BE2C (cell line): ENCODE measurements at regions not wholly inside any gene's neighbourhood (a gene's known extent, or its start where the extent isn't known, plus 50 kb on each side); places are given as distances from the start of the nearest gene placed in this dataset.

Source experiments
- DNase-seq: peaks from one replicate; pipeline ENCODE4 v3.0.0-alpha.2; 2020
- H3K27me3 ChIP-seq: fragments of 250-450 bp; sonication (Bioruptor Pico); 2 replicates; pipeline ENCODE4 v1.5.1; 2020; ENCODE audit warnings: mild to moderate bottlenecking
- H3K36me3 ChIP-seq: fragments of 250-450 bp; sonication (Bioruptor Pico); 2 replicates; pipeline ENCODE4 v1.5.1; 2020; ENCODE audit warnings: mild to moderate bottlenecking
- H3K4me1 ChIP-seq: fragments of 250-450 bp; sonication (Bioruptor Pico); 2 replicates; pipeline ENCODE4 v1.5.1; 2020
- H3K4me3 ChIP-seq: 2 replicates; pipeline ENCODE4 v1.5.1; 2011; ENCODE audit warnings: low read depth, low read length
- H3K9me3 ChIP-seq: fragments of 250-450 bp; sonication (Bioruptor Pico); 2 replicates; pipeline ENCODE4 v1.5.1; 2020
- CTCF ChIP-seq: IDR thresholded peaks from 2 replicates; pipeline ENCODE4 v1.5.1; 2012; ENCODE audit warnings: mild to moderate bottlenecking, low read depth, low read length

GRCh38 chr3:66629982-66630368 is 129.2 kb upstream of the LRIG1 start:
- TF ChIP-seq CTCF, result no peak
- Histone ChIP-seq H3K36me3 (no peaks in the 10 kb centered on the region), H3K9me3 (no peaks in the 10 kb centered on the region), H3K27me3 (no peaks in the 10 kb centered on the region; the same call in 1 of the 2 replicates), H3K4me3 (no peak overlapping the region), H3K4me1 (no peaks in the 10 kb centered on the region)
- DNase-seq, result no peak

GRCh38 chr3:66633402-66634381 is 132.9 kb upstream of the LRIG1 start:
- no peaks in the 10 kb centered on the region for H3K4me1 ChIP-seq
- H3K36me3 ChIP-seq, result no peaks in the 10 kb centered on the region
- H3K27me3 ChIP-seq, result no peaks in the 10 kb centered on the region; the same call in 1 of the 2 replicates
- DNase-seq, result no peak
- H3K9me3 ChIP-seq, result no peaks in the 10 kb centered on the region
- TF ChIP-seq CTCF, result no peak
- no peak overlapping the region for H3K4me3 ChIP-seq

- no peak for TF ChIP-seq CTCF
- no peak for DNase-seq
Observed at GRCh38 chr3:66638717-66639116, 137.9 kb upstream of the LRIG1 start.

GRCh38 chr3:66639809-66640356 is 139.1 kb upstream of the LRIG1 start:
- H3K9me3 ChIP-seq, result no peaks in the 10 kb centered on the region
- no peak for DNase-seq
- TF ChIP-seq CTCF, result no peak

More at GRCh38 chr3:66638717-66639116, 137.9 kb upstream of the LRIG1 start:
- H3K4me3 ChIP-seq, result no peak overlapping the region
- no peaks in the 10 kb centered on the region for H3K9me3 ChIP-seq
- H3K36me3 ChIP-seq, result no peaks in the 10 kb centered on the region
- no peaks in the 10 kb centered on the region; the same call in none of the 2 replicates for H3K27me3 ChIP-seq
- no peaks in the 10 kb centered on the region for H3K4me1 ChIP-seq

GRCh38 chr3:66642019-66642418 is 141.2 kb upstream of the LRIG1 start:
- TF ChIP-seq CTCF, result no peak
- Histone ChIP-seq H3K9me3 (no peaks in the 10 kb centered on the region), H3K36me3 (no peaks in the 10 kb centered on the region)

More at GRCh38 chr3:66639809-66640356, 139.1 kb upstream of the LRIG1 start:
- Histone ChIP-seq H3K4me3 (no peak overlapping the region), H3K27me3 (no peaks in the 10 kb centered on the region; the same call in none of the 2 replicates), H3K36me3 (no peaks in the 10 kb centered on the region), H3K4me1 (no peaks in the 10 kb centered on the region)

More at GRCh38 chr3:66642019-66642418, 141.2 kb upstream of the LRIG1 start:
- Histone ChIP-seq H3K4me3 (no peak overlapping the region), H3K4me1 (no peaks in the 10 kb centered on the region), H3K27me3 (no peaks in the 10 kb centered on the region; the same call in 1 of the 2 replicates)
- DNase-seq, result no peak
